ENCODE measurements at regions not wholly inside any gene's neighbourhood (a gene's known extent, or its start where the extent isn't known, plus 50 kb on each side); places are given as distances from the start of the nearest gene placed in this dataset.

DNA sequence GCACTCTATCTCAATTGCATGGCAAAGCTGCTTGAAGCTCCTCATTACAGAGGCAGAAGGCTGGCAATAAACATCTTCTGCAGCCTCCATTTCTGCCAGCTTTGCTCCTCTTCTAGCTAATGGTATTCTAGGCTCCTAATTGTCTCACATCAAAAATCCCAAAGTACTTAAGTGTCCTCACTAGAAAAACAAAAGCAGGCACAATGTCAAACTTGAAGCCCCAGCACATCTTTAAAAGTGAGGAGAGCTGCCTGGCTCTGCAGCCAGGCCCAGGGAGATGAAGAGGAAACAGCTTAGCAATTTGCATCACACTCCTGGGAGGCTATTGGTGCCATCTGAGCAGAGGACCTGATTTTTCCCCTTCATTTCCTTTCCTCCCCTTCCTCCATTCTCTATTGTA lies 197.1 kb downstream of the KCNJ2 start:
- TF ChIP-seq, protein P1, sequence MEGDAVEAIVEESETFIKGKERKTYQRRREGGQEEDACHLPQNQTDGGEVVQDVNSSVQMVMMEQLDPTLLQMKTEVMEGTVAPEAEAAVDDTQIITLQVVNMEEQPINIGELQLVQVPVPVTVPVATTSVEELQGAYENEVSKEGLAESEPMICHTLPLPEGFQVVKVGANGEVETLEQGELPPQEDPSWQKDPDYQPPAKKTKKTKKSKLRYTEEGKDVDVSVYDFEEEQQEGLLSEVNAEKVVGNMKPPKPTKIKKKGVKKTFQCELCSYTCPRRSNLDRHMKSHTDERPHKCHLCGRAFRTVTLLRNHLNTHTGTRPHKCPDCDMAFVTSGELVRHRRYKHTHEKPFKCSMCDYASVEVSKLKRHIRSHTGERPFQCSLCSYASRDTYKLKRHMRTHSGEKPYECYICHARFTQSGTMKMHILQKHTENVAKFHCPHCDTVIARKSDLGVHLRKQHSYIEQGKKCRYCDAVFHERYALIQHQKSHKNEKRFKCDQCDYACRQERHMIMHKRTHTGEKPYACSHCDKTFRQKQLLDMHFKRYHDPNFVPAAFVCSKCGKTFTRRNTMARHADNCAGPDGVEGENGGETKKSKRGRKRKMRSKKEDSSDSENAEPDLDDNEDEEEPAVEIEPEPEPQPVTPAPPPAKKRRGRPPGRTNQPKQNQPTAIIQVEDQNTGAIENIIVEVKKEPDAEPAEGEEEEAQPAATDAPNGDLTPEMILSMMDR (conservative IDR thresholded peaks at IDR 0.05; ENCODE audit: low read depth, low read length) = no peak
- TF ChIP-seq EZH2 (IDR thresholded peaks at IDR 0.05; ENCODE audit: low read length, unreplicated experiment) = no peak
- no peak for TF ChIP-seq EZH2phosphoT487 (IDR thresholded peaks at IDR 0.05; ENCODE audit: borderline replicate concordance, low read length)
